ENCODE measurements at regions not wholly inside any gene's neighbourhood (a gene's known extent, or its start where the extent isn't known, plus 50 kb on each side); places are given as distances from the start of the nearest gene placed in this dataset.

DNA sequence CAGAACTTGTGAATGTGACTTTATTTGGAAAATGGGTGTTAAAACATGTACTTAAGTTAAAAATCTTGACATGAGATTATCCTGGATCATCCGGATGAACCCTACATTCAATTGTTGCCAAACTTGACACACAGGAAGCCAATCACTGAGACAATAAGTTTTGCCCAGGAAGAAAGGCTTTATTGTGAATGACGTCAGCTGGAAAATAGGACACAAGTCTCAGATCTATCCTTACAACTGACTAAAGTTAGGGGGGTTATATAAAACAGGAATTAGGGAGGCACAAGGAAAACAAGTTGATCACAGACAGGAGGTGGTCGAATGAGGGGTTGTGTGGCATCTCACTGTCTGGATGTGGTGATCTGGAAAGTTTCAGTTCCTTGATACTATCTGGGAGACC, 126.9 kb downstream of the TTC8 start:
- ATAC-seq (ENCODE audit: low read depth) = no peak
- 17% methylated on average over 1 of the region's 3 CpGs; no CpG with 5 or more reads in 1 of the 2 experiments for WGBS, 2 experiments (ENCODE audit: extremely low coverage in 2 of 2, insufficient read length in 1 of 2)
- in situ Hi-C loops (cut with MboI; ENCODE audit: low sequenced_read_pairs) = no loop called here

More for the DNA sequence above, 126.9 kb downstream of the TTC8 start:
- no peak overlapping the region for H2BK120ac ChIP-seq (ENCODE audit: low read depth, low read length)
- peaks cover 1% of the 10 kb centered on the region; the same call in 1 of the 2 replicates for H3K27me3 ChIP-seq (ENCODE audit: control insufficient read depth, insufficient read depth, low read length)
- H3K14ac ChIP-seq (replicated peaks; ENCODE audit: low read depth, low read length) = no peak overlapping the region
- no peak overlapping the region for H4K91ac ChIP-seq (ENCODE audit: insufficient read depth, low read depth, low read length)
- intact Hi-C loops (cut with micrococcal nuclease) (no loop called here), dilution Hi-C loops (cut with HindIII; ENCODE audit: low sequenced_read_pairs, unreplicated experiment) (no loop called here)
- H2BK15ac ChIP-seq (ENCODE audit: low read depth, low read length) = no peak overlapping the region
- H3K18ac ChIP-seq (ENCODE audit: low read depth, low read length) = no peak overlapping the region
- no peak overlapping the region for H3K9ac ChIP-seq (ENCODE audit: low read depth, low read length)
- H3K9me1 ChIP-seq (ENCODE audit: insufficient read depth, low read length) = no peaks in the 10 kb centered on the region
- no peak overlapping the region for H2AK9ac ChIP-seq (replicated peaks; ENCODE audit: low read depth, low read length, poor library complexity)
- no peak overlapping the region for H3K56ac ChIP-seq (ENCODE audit: extremely low read depth, insufficient read depth, low read length)
- H2AFZ ChIP-seq (replicated peaks; ENCODE audit: low read length, poor library complexity) = no peak overlapping the region
- no peak overlapping the region for H3K4me3 ChIP-seq (ENCODE audit: insufficient read depth, low read depth, low read length)
- H3K4me2 ChIP-seq (ENCODE audit: low read depth, low read length) = no peak overlapping the region
- H3K27ac ChIP-seq (ENCODE audit: insufficient read depth, low read length) = no peak overlapping the region
- no peaks in the 10 kb centered on the region for H3K79me1 ChIP-seq (ENCODE audit: low read depth in 1 of 2, low read length in 2 of 2)
- POLR2A ChIA-PET (ENCODE audit: unreplicated experiment) = no interaction called here
- no peaks in the 10 kb centered on the region for H3K36me3 ChIP-seq (ENCODE audit: control insufficient read depth, insufficient read depth, low read length)
- H3K23ac ChIP-seq (ENCODE audit: low read depth, low read length) = no peak overlapping the region
- no peak overlapping the region for H3K4ac ChIP-seq (ENCODE audit: low read depth, low read length)
- H3K4me1 ChIP-seq (ENCODE audit: control insufficient read depth, insufficient read depth, low read length) = peaks cover 2% of the 10 kb centered on the region
- TF ChIP-seq FOS (IDR thresholded peaks at IDR 0.05; ENCODE audit: low read depth, low read length) (no peak), CTCF (conservative IDR thresholded peaks at IDR 0.05; ENCODE audit: low read depth, low read length) (no peak), MAFK (IDR thresholded peaks at IDR 0.05; ENCODE audit: low read depth, low read length) (no peak), POLR2A (IDR thresholded peaks at IDR 0.05; ENCODE audit: low read depth, low read length) (no peak), RAD21 (IDR thresholded peaks at IDR 0.05; ENCODE audit: low read length) (no peak), SMC3 (IDR thresholded peaks at IDR 0.05; ENCODE audit: low read depth, low read length) (no peak)
- H4K8ac ChIP-seq (ENCODE audit: low read depth in 2 of 2, low read length in 2 of 2) = no peak overlapping the region
- no peak overlapping the region for H2BK5ac ChIP-seq (ENCODE audit: low read depth, low read length, poor library complexity, severe bottlenecking)
- H3K9me3 ChIP-seq (ENCODE audit: control insufficient read depth, insufficient read depth, low read length) = peaks cover 5% of the 10 kb centered on the region
- CTCF ChIA-PET = interaction anchor here (0.6 kb wide), 2 partner anchors 10 to 77 kb away, joined by 3 to 5 read pairs; no protein-coding TSS in a partner anchor
- H4K5ac ChIP-seq (ENCODE audit: low read depth, low read length) = no peak overlapping the region
- no peaks in the 10 kb centered on the region for H4K20me1 ChIP-seq (ENCODE audit: insufficient read depth, low read length)
- BruUV-seq (replicated peaks) = no TSS peak
- DNase-seq = no peak
- no peak overlapping the region for H2AK5ac ChIP-seq (ENCODE audit: low read depth, low read length)
- no peak overlapping the region for H2BK20ac ChIP-seq (ENCODE audit: low read depth, low read length)

Measured in IMR-90 (cell line).